ENCODE measurements at regions not wholly inside any gene's neighbourhood (a gene's known extent, or its start where the extent isn't known, plus 50 kb on each side); places are given as distances from the start of the nearest gene placed in this dataset.

- TF ChIP-seq CTCF (IDR thresholded peaks at IDR 0.05) = no peak
- no peak for TF ChIP-seq POLR2A (IDR thresholded peaks at IDR 0.05)
Measured at GRCh38 chr4:171742436-171742835, 70.8 kb upstream of the GALNTL6 start.

Measured in testis (tissue), 2 donors.